SK-N-SH (cell line): ENCODE measurements at regions not wholly inside any gene's neighbourhood (a gene's known extent, or its start where the extent isn't known, plus 50 kb on each side); places are given as distances from the start of the nearest gene placed in this dataset.

Experiments used
- CTCF ChIA-PET: fragments of 300-600, 350-600 bp; formaldehyde crosslinking; extraction: SDS; loops from one replicate; lab custom pipeline; 2021; lab: Yijun Ruan, JAX
- POLR2A ChIA-PET: fragments of 350-600 bp; sonication (Branson Sonifier 250); formaldehyde crosslinking; extraction: SDS; loops from one replicate; lab custom pipeline; 2020; ENCODE audit warnings: antibody characterized with exemption, inconsistent platforms; lab: Yijun Ruan, JAX
- DNase-seq: peaks from one replicate; pipeline ENCODE4 v3.0.0; 2012
- H2AFZ ChIP-seq: fragments of 200-600 bp; sonication (generic); 2 replicates; pipeline ENCODE4 v1.8.1; 2016; ENCODE audit warnings: antibody characterized with exemption, mild to moderate bottlenecking, low read depth
- H3F3A ChIP-seq: fragments of 200-600 bp; sonication (generic); replicated peaks from 2 replicates; pipeline ENCODE3; 2016; ENCODE audit warnings: antibody characterized with exemption, mild to moderate bottlenecking; ENCODE audit not compliant: insufficient read depth
- H3K27ac ChIP-seq, 2 experiments: fragments of 200-500 bp in 1 of 2; fragments of 200-600 bp in 1 of 2; sonication (Bioruptor generic) in 1 of 2; sonication (generic), shearing (Covaris generic) in 1 of 2; 2 replicates each; pipeline versions ENCODE4 v1.5.1 to v1.6.1; 2014 to 2016; ENCODE audit warnings: low read depth in 2 of 2, inconsistent platforms in 1 of 2, low read length in 1 of 2, mild to moderate bottlenecking in 1 of 2, mixed read lengths in 1 of 2
- H3K27me3 ChIP-seq: fragments of 200-600 bp; sonication (generic), shearing (Covaris generic); 2 replicates; pipeline ENCODE4 v1.6.1; 2016; ENCODE audit warnings: mixed run types; ENCODE audit not compliant: insufficient read depth
- H3K36me3 ChIP-seq, 2 experiments: fragments of 200-500 bp in 1 of 2; fragments of 200-600 bp in 1 of 2; sonication (Bioruptor generic) in 1 of 2; sonication (generic) in 1 of 2; replicated peaks in 1 of 2; 2 replicates each; pipeline versions ENCODE3 to v1.5.1; 2014 to 2016; ENCODE audit warnings: low read length in 1 of 2, mild to moderate bottlenecking in 1 of 2; ENCODE audit not compliant: insufficient read depth in 2 of 2, control insufficient read depth in 1 of 2
- H3K4me1 ChIP-seq, 2 experiments: fragments of 200-500 bp in 1 of 2; fragments of 200-600 bp in 1 of 2; sonication (Bioruptor generic) in 1 of 2; sonication (generic), shearing (Covaris generic) in 1 of 2; 2 replicates each; pipeline versions ENCODE4 v1.5.1 to v1.6.1; 2014 to 2016; ENCODE audit warnings: low read depth in 1 of 2, low read length in 1 of 2, mixed run types in 1 of 2; ENCODE audit not compliant: insufficient read depth in 2 of 2, control insufficient read depth in 1 of 2
- H3K4me2 ChIP-seq: fragments of 200-600 bp; sonication (generic), shearing (Covaris generic); 2 replicates; pipeline ENCODE4 v1.6.1; 2017; ENCODE audit warnings: mixed run types
- H3K4me3 ChIP-seq, 2 experiments: fragments of 200-500 bp in 1 of 2; fragments of 200-600 bp in 1 of 2; sonication (Bioruptor generic) in 1 of 2; sonication (generic), shearing (Covaris generic) in 1 of 2; 2 replicates each; pipeline versions ENCODE4 v1.5.1 to v1.8.1; 2014 to 2016; ENCODE audit warnings: low read depth in 2 of 2, inconsistent platforms in 1 of 2, low read length in 1 of 2, mild to moderate bottlenecking in 1 of 2, mixed read lengths in 1 of 2, moderate library complexity in 1 of 2
- H3K79me2 ChIP-seq: fragments of 200-600 bp; sonication (generic); 2 replicates; pipeline ENCODE4 v1.8.1; 2017; ENCODE audit warnings: mild to moderate bottlenecking; ENCODE audit not compliant: insufficient read depth
- H3K9ac ChIP-seq: fragments of 200-600 bp; sonication (generic); 2 replicates; pipeline ENCODE4 v1.6.1; 2017; ENCODE audit warnings: mixed run types
- H3K9me2 ChIP-seq: fragments of 200-600 bp; sonication (generic); 2 replicates; pipeline ENCODE4 v1.6.1; 2017; ENCODE audit warnings: mixed run types
- H3K9me3 ChIP-seq: fragments of 200-600 bp; sonication (generic); 2 replicates; pipeline ENCODE4 v1.6.1; 2017; ENCODE audit warnings: mixed run types, mild to moderate bottlenecking, moderate library complexity
- H4K20me1 ChIP-seq: fragments of 200-600 bp; sonication (generic); 2 replicates; pipeline ENCODE4 v1.6.1; 2017; ENCODE audit warnings: mild to moderate bottlenecking, mixed run types; ENCODE audit not compliant: insufficient read depth
- CTCF ChIP-seq: fragments of 200-600 bp; sonication (generic); IDR thresholded peaks from 2 replicates; pipeline ENCODE4 v1.6.1; 2017; ENCODE audit warnings: antibody characterized with exemption, mild to moderate bottlenecking, moderate library complexity
- EP300 ChIP-seq, 2 experiments: IDR thresholded peaks; 2 replicates each; pipeline versions ENCODE4 v1.4.0 to v1.6.1; 2012; ENCODE audit warnings: borderline replicate concordance in 1 of 2, low read depth in 1 of 2, low read length in 1 of 2
- EZH2phosphoT487 ChIP-seq: fragments of 200-600 bp; sonication (generic); IDR thresholded peaks from 2 replicates; pipeline ENCODE4 v1.6.1; 2017; ENCODE audit warnings: low read depth, mixed run types, mild to moderate bottlenecking, antibody characterized with exemption, moderate library complexity, borderline replicate concordance
- GATA2 ChIP-seq: sonication (generic); formaldehyde crosslinking; IDR thresholded peaks from 2 replicates; pipeline ENCODE4 v1.5.0; 2020; ENCODE audit warnings: mild to moderate bottlenecking, missing genetic modification reagents
- MXI1 ChIP-seq: IDR thresholded peaks from 2 replicates; pipeline ENCODE4 v1.6.1; 2012; ENCODE audit warnings: mild to moderate bottlenecking, low read depth, low read length, improper control_type of control experiment
- POLR2AphosphoS5 ChIP-seq: IDR thresholded peaks from 2 replicates; pipeline ENCODE4 v1.6.1; 2012; ENCODE audit warnings: low read depth, low read length
- RAD21 ChIP-seq: IDR thresholded peaks from 2 replicates; pipeline ENCODE4 v1.6.1; 2012; ENCODE audit warnings: mild to moderate bottlenecking, low read length
- REST ChIP-seq: IDR thresholded peaks from 2 replicates; pipeline ENCODE4 v1.6.1; 2012; ENCODE audit warnings: mild to moderate bottlenecking, low read depth, low read length, moderate library complexity
- TEAD4 ChIP-seq: IDR thresholded peaks from 2 replicates; pipeline ENCODE4 v1.4.0; 2012; ENCODE audit warnings: mild to moderate bottlenecking, borderline replicate concordance; ENCODE audit not compliant: insufficient read depth
- WGBS: methylation state at CpG from one replicate; pipeline ENCODE4 v1.1.6; 2017; ENCODE audit warnings: low lambda C conversion rate; 5-methylcytosine and 5-hydroxymethylcytosine counted together
- TF ChIP-seq, protein P1 (sequence below): IDR thresholded peaks from 2 replicates; pipeline ENCODE4 v1.4.0; 2012; ENCODE audit warnings: low read depth, borderline replicate concordance
- TF ChIP-seq, protein P2 (sequence below): IDR thresholded peaks from 2 replicates; pipeline ENCODE4; 2012

DNA sequence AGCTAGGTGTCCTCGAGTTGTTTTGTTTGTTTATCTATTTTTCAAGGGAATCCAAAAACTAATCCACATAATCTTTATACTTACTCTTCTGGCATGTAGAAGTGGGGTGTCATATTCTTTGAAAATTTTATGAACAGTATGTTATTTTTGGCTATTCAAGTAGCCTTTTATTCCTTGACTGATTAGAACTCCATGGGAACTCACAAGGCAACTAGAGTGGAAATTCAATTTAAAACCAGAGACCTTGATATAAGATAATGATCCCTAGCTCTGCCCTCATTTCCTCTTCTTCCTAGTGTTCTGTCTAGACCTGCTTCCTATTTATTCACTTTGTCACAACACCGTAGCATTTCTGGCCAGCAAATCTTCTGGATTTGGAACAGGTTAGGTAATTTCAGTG, 1123.7 kb upstream of the C9orf72 start:
- H3K36me3 ChIP-seq: no peaks in the 10 kb centered on the region
- H3K9me3 ChIP-seq: no peaks in the 10 kb centered on the region
- H3F3A ChIP-seq: no peaks in the 10 kb centered on the region
- DNase-seq: peak; percentile 15
- H3K79me2 ChIP-seq: no peaks in the 10 kb centered on the region
- no peak overlapping the region for H2AFZ ChIP-seq
- peak overlapping the region in 1 of 2 experiments; percentile 76; a peak in 3 of 4 replicates for H3K27ac ChIP-seq
- no peak overlapping the region for H3K9ac ChIP-seq
- TF ChIP-seq TEAD4 (no peak), RAD21 (no peak), GATA2 (CRISPR knock-in tag) (peak; percentile 55), EP300 (IDR thresholded peaks at IDR 0.05; ENCODE audit: borderline replicate concordance in 1 of 2, low read depth in 1 of 2, low read length in 1 of 2) (peak in 1 of 2 experiments; percentile 19; a peak in 1 of 4 replicates), POLR2AphosphoS5 (no peak)
- TF ChIP-seq, protein P1, sequence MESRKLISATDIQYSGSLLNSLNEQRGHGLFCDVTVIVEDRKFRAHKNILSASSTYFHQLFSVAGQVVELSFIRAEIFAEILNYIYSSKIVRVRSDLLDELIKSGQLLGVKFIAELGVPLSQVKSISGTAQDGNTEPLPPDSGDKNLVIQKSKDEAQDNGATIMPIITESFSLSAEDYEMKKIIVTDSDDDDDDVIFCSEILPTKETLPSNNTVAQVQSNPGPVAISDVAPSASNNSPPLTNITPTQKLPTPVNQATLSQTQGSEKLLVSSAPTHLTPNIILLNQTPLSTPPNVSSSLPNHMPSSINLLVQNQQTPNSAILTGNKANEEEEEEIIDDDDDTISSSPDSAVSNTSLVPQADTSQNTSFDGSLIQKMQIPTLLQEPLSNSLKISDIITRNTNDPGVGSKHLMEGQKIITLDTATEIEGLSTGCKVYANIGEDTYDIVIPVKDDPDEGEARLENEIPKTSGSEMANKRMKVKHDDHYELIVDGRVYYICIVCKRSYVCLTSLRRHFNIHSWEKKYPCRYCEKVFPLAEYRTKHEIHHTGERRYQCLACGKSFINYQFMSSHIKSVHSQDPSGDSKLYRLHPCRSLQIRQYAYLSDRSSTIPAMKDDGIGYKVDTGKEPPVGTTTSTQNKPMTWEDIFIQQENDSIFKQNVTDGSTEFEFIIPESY: no peak
- no peak overlapping the region for H3K4me2 ChIP-seq
- ChIA-PET CTCF (interaction anchor here (0.8 kb wide), 1 partner anchor 9 kb away, joined by 3 read pairs; no protein-coding TSS in a partner anchor), POLR2A (no interaction called here)
- H3K4me1 ChIP-seq: no peaks in the 10 kb centered on the region; a peak in 1 of 4 replicates
- H3K4me3 ChIP-seq: no peak overlapping the region
- 27% methylated on average over 2 of the region's 2 CpGs for whole genome bisulfite sequencing
- no peaks in the 10 kb centered on the region for H3K27me3 ChIP-seq
- no peaks in the 10 kb centered on the region for H4K20me1 ChIP-seq
- H3K9me2 ChIP-seq: 0 out of 2 replicates have a peak, but pooled peaks cover 3% of the 10 kb centered on the region

DNA sequence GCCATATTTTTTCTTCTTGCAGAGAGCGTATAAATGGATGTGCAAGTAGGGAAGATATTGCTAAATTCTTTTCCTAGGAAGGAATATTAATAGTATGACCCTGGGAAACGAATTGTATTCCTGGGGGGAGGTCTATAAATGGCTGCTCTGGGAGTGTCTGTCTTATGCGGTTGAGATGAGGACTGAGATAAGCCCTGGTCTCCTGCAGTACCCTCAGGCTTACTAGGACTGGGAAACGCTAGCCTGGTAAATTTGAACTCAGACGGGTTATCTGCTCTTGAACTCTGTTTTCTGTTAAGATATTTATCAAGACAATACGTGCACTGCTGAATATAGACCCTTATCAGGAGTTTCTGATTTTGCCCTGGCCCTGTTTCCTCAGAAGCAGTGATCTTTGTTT, 1126.4 kb upstream of the C9orf72 start:
- DNase-seq: no peak
- H3K9me3 ChIP-seq: no peaks in the 10 kb centered on the region
- 0 out of 2 replicates have a peak, but pooled peaks cover 3% of the 10 kb centered on the region for H3K9me2 ChIP-seq
- H3K36me3 ChIP-seq: no peaks in the 10 kb centered on the region
- no peaks in the 10 kb centered on the region; a peak in 1 of 4 replicates for H3K4me1 ChIP-seq
- H3K79me2 ChIP-seq: no peaks in the 10 kb centered on the region
- no peaks in the 10 kb centered on the region for H3K27me3 ChIP-seq
- H4K20me1 ChIP-seq: no peaks in the 10 kb centered on the region
- no peak overlapping the region for H3K4me3 ChIP-seq
- no peaks in the 10 kb centered on the region for H3F3A ChIP-seq
- no peak overlapping the region for H3K4me2 ChIP-seq
- H3K9ac ChIP-seq: no peak overlapping the region
- WGBS: 75% methylated on average over 6 of the region's 6 CpGs
- ChIA-PET POLR2A (no interaction called here), CTCF (interaction anchor here (0.6 kb wide), 1 partner anchor 23 kb away, joined by 3 read pairs; no protein-coding TSS in a partner anchor)
- TF ChIP-seq EP300 (IDR thresholded peaks at IDR 0.05; ENCODE audit: borderline replicate concordance in 1 of 2, low read depth in 1 of 2, low read length in 1 of 2) (no peak), TEAD4 (no peak), EZH2phosphoT487 (no peak), MXI1 (no peak), REST (no peak), GATA2 (CRISPR knock-in tag) (0 out of 2 replicates have a peak, but pooled peaks have one; percentile 7), CTCF (no peak)
- TF ChIP-seq, protein P2, sequence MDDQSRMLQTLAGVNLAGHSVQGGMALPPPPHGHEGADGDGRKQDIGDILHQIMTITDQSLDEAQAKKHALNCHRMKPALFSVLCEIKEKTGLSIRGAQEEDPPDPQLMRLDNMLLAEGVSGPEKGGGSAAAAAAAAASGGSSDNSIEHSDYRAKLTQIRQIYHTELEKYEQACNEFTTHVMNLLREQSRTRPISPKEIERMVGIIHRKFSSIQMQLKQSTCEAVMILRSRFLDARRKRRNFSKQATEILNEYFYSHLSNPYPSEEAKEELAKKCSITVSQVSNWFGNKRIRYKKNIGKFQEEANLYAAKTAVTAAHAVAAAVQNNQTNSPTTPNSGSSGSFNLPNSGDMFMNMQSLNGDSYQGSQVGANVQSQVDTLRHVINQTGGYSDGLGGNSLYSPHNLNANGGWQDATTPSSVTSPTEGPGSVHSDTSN: no peak
- H3K27ac ChIP-seq: no peak overlapping the region
- H2AFZ ChIP-seq: no peak overlapping the region
